ENCODE measurements at regions not wholly inside any gene's neighbourhood (a gene's known extent, or its start where the extent isn't known, plus 50 kb on each side); places are given as distances from the start of the nearest gene placed in this dataset.

DNA sequence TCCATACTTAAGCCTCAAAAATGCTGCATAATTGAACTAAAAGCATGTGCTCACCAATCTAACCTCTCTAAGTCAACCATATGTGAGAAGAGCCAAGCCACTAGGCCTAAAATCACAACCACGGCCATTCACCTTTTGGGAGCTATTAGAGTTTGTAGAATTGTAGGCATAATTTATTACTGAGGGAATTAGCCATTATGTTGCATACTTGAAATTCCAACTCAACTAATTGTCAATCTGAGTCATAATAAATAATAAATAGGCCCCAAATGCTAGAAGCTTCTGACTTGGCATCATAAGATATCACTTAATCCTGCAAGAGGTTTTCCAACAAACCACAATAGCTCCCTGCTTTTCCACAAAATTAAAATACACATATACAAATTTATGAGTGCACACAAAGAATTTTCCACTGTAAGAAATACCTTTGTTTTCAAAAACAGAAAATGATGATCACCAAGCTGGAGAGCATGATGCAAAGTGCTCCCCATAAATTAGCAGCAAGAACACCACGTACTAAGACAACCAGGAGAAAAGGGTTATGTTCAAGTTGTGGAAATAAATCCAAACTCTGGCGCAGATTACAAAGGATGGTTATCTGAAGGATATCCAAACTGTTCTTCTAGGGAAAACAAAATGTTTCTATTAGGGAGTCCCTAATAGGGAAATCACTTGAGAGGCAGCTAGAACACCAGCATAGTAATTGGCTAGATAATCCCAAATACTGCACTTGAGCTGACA is 250.0 kb upstream of the SLC30A5 start:
- H3K36me3 ChIP-seq (replicated peaks in 1 of 2; ENCODE audit: insufficient read depth in 1 of 2, low read depth in 2 of 2) = no peaks in the 10 kb centered on the region
- ATAC-seq = no peak
- intact Hi-C loops (cut with DNase I) = no loop called here
- H3K4me3 ChIP-seq = no peak overlapping the region
- no peaks in the 10 kb centered on the region for H3K27me3 ChIP-seq
- no peak for DNase-seq
- H3K9me3 ChIP-seq = no peaks in the 10 kb centered on the region
- H3K4me1 ChIP-seq = no peaks in the 10 kb centered on the region
- WGBS, 2 donors = 69 to 72% methylated on average over 3 of the region's 3 CpGs
- no peak overlapping the region for H3K27ac ChIP-seq
- TF ChIP-seq POLR2A (IDR thresholded peaks at IDR 0.05) = no peak
- no peak for TF ChIP-seq CTCF (IDR thresholded peaks at IDR 0.05)

DNA sequence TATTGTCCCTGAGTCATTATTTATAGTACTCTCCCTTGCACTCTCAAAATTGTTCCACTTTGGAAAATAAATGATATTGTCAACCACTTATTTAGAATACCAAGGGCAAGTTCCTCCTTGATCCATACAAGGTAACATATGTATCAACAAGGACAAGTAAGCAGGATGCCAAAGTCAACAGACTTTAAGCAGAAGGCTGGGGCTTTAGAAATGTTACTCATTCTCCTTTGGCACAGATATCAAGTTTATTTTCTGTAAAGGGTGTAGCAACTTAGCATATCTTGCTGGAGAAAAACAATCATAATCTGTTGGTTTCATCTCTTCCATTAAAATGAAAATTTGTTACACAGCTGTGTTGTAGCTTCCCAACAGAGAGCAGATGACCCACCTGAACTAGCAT is 248.7 kb upstream of the SLC30A5 start:
- TF ChIP-seq POLR2A (IDR thresholded peaks at IDR 0.05) (no peak), CTCF (IDR thresholded peaks at IDR 0.05) (no peak)
- Histone ChIP-seq H3K36me3 (replicated peaks in 1 of 2; ENCODE audit: insufficient read depth in 1 of 2, low read depth in 2 of 2) (no peaks in the 10 kb centered on the region), H3K9me3 (no peaks in the 10 kb centered on the region), H3K4me1 (no peaks in the 10 kb centered on the region), H3K27me3 (no peaks in the 10 kb centered on the region), H3K4me3 (no peak overlapping the region), H3K27ac (no peak overlapping the region)
- intact Hi-C loops (cut with DNase I) = no loop called here
- no peak for ATAC-seq
- no peak for DNase-seq

GRCh38 chr5:68846828-68847227 is 247.0 kb upstream of the SLC30A5 start:
- H3K36me3 ChIP-seq (replicated peaks in 1 of 2; ENCODE audit: insufficient read depth in 1 of 2, low read depth in 2 of 2) = no peaks in the 10 kb centered on the region
- no peak for DNase-seq
- no peak for ATAC-seq
- no peak overlapping the region for H3K4me3 ChIP-seq
- H3K27ac ChIP-seq = no peak overlapping the region
- no peaks in the 10 kb centered on the region for H3K27me3 ChIP-seq
- no peaks in the 10 kb centered on the region for H3K9me3 ChIP-seq
- intact Hi-C loops (cut with DNase I) = no loop called here
- no peaks in the 10 kb centered on the region for H3K4me1 ChIP-seq
- WGBS, 2 donors = 61% methylated on average over 3 of the region's 3 CpGs
- no peak for TF ChIP-seq POLR2A (IDR thresholded peaks at IDR 0.05)
- TF ChIP-seq CTCF (IDR thresholded peaks at IDR 0.05) = no peak

- 78 to 80% methylated on average over 3 of the region's 3 CpGs for WGBS, 2 donors
- H3K4me3 ChIP-seq = no peak overlapping the region
- ATAC-seq = no peak
- DNase-seq = no peak
- H3K36me3 ChIP-seq (replicated peaks in 1 of 2; ENCODE audit: insufficient read depth in 1 of 2, low read depth in 2 of 2) = no peaks in the 10 kb centered on the region
- TF ChIP-seq POLR2A (IDR thresholded peaks at IDR 0.05) (no peak), CTCF (IDR thresholded peaks at IDR 0.05) (no peak)
- no peaks in the 10 kb centered on the region for H3K4me1 ChIP-seq
- no peaks in the 10 kb centered on the region for H3K9me3 ChIP-seq
- intact Hi-C loops (cut with DNase I) = no loop called here
- no peaks in the 10 kb centered on the region for H3K27me3 ChIP-seq
- no peak overlapping the region for H3K27ac ChIP-seq
These were observed 245.7 kb upstream of the SLC30A5 start for GRCh38 chr5:68848091-68848490.

- DNase-seq (no peak), ATAC-seq (no peak)
- Histone ChIP-seq H3K36me3 (replicated peaks in 1 of 2; ENCODE audit: insufficient read depth in 1 of 2, low read depth in 2 of 2) (no peaks in the 10 kb centered on the region), H3K4me1 (no peaks in the 10 kb centered on the region), H3K4me3 (no peak overlapping the region), H3K9me3 (no peaks in the 10 kb centered on the region), H3K27ac (no peak overlapping the region), H3K27me3 (no peaks in the 10 kb centered on the region)
- intact Hi-C loops (cut with DNase I) = no loop called here
- TF ChIP-seq POLR2A (IDR thresholded peaks at IDR 0.05) = no peak
- TF ChIP-seq CTCF (IDR thresholded peaks at IDR 0.05) = no peak
These were observed 244.7 kb upstream of the SLC30A5 start for GRCh38 chr5:68849103-68849502.
